HT-29 (cell line): ENCODE measurements at regions not wholly inside any gene's neighbourhood (a gene's known extent, or its start where the extent isn't known, plus 50 kb on each side); places are given as distances from the start of the nearest gene placed in this dataset.
"Not testable (repeated sequence)": the region's sequence is repeated elsewhere in the genome, so short reads cannot be mapped to it uniquely, and the experiment has no call there.

Experiments
- DNase-seq: peaks from one replicate; pipeline ENCODE4 v3.0.0-alpha.2; 2015; ENCODE audit warnings: low spot score

DNA sequence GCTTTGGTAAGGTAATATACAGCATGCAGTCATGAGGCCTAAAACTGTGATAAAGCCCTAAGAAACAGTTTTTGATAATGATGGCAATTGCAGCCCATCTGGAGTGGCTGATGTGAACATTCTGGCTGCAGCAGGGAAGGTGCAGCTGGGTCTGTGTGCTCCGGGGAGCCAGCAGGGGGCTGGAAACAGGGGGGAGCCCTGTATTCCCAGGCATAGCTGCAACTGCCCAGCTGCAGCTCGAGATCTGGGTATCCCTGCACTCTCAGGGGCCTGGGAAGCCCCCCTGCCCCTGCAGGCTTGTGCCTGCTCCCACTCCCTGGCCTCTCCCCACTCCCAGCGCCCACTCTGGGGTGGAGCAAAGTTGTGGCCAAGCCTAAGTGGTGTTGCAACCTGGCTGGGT lies 95.6 kb downstream of the RRAGB start:
- no peak for DNase-seq

DNA sequence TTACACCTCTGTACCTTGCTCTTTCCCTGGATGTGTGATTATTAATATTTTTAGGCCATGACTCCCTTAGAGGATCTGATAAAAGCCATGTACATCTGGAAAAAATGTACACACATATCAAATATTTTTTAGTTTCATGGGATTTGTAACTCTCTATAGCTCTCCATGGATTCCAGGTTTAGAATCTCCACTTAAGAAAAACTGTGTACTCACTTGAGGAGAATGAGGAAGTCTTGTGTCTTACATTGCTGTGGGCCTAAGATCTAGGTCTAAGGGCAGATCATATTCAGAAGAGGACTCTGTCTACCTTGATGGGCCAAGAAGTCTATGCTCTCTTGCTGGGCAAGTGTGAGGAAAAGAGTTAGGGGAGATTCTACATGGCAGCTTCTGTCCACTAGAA lies 98.0 kb downstream of the RRAGB start:
- DNase-seq: no peak

DNA sequence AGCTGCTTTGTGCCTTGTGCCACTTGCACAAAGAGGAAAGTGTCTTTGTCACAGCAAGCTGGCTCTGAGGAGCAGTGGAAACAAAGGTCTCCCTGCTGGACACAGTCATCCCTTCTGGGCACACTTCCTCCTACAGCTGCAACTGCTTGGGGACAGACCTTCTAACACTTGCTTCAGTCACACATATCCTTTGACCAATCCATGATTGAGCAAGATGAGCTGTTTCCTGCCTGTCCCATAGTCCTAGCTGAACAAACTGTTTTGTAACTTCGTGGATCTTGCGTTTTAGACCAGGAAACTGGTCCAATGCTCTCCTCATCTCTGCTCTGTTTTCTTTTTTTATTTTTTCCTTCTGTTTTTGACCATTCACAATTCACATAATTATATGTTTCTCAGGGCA lies 98.5 kb downstream of the RRAGB start:
- no peak for DNase-seq

DNA sequence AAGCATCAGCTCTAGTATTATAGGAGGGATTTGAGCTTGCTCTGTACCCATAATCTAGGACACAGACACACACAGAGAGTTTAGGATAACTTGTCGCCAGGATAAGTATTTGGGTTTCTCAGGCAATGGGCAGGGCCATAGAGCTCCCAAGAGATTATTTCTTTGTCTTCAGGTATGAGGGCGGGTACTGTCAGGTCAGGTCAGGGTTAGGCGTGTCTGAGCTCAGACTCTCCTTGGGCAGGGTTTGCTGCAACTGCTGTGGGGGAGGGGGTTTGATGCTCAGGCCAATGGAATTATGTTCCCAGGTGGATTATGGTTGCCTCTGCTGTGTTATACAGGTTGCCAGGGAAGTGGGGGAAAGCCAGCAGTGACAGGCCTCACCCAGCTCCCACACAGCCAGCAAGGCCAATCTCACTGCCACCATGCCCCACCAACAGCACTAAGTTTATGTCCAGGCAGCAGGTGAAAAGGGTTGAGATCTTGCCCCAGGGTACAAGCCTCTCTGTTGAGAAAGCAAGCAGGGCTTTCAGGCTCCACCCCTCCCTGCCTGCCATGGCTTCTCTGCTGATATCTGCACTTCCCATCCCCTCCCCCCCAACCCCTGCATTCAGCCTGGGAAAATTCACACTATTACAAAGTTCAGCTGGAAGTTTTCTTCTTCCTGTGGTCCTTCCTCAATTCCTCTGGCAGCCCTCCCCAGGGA lies 101.3 kb downstream of the RRAGB start:
- DNase-seq: no peak

DNA sequence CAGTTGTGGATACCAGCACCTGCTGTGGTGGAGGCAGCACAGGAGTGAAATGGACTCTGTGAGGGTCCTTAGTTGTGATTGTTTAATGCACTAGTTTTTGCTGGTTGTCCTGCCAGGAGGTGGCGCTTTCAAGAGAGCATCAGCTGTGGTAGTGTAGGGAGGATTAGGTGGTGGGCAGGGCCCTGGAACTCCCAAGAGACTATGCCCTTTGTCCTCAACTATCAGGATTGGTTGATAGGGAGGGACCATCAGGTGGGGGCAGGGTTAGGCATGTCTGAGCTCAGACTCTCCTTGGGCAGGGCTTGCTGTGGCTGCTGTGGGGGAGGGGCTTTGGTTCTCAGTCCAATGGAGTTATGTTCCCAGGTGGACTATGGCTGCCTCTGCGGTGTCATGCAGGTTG lies 121.9 kb downstream of the RRAGB start:
- DNase-seq: peak; percentile 31

DNA sequence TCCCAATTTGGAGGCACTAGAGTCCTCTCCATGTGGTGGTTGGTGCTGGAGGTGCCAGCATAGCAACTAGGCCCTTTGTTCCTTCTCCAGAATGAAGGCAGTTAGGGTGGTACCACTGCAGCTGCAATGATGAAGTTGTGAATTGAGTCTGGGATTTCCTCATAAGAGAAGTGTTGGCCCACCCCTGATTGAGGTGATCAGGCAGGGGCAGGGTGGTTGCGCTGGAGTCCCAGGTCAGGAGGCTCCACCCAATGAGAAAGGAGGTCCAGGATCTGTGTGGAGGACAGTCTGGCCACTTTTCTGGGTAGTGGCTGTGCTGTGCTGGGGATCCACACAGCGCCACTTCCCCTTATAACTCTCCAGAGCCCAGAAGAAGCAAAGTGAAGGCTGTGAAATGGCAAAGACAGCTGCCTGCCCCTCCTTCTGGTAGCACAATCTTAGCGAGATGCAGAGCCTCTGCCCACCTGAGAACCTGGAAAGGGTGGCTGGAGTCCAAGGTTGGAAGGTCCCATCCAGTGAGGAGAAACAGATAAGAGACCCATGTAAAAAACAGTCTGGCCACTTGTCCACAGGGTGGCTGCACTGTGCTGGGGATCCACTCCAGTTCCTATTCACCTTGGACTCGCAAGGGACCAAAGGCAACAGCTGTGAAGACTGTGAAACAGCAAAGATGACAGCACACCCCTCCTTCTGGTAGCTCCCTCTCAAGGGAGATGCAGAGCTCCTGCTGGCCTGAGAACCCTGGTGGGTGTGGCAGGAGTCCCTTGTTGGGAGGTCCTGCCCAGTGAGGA lies 124.6 kb downstream of the RRAGB start:
- no peak for DNase-seq

DNA sequence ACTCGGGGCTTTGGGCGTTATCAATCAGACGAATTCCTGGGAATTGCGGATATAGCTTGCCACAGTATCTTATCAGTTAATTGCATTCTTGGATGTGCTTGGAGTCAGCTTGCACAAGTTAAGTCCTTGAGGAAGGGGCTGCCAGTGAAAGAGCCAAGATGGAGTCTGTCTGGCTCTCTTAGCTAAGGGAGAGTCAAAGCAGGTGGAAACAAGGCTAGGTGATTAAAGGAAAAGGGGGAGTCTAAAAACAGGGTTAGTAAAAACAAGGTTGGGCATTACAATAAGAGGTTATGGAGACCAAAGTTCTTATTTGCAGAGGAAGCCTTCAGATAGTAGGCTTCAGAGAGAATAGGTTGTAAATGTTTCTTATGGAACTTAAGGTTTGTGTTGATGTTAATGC lies 149.2 kb downstream of the RRAGB start:
- not testable (repeated sequence) for DNase-seq

DNA sequence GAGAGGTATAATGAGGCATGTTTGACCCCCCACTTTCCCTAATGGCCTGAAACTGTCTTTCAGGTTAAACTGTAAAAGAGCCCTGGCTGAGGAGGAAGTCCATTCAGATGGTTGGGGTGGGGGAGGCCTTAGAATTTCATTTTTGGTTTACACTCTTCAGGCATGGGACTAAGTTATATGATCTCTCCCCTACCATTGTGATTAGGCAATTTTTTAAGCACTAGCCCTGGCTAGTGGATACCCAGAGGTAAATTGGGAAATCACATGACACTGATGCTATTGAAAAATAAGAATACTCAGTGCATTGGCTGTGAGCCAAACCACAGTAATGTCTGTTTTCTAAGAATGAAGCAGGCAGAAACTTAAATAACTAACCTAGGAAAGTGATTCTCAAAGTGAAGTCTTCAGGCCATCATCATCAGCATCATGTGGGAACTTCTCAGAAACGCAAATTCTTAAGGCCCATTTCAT lies 149.7 kb downstream of the RRAGB start:
- DNase-seq: peak; percentile 3

DNA sequence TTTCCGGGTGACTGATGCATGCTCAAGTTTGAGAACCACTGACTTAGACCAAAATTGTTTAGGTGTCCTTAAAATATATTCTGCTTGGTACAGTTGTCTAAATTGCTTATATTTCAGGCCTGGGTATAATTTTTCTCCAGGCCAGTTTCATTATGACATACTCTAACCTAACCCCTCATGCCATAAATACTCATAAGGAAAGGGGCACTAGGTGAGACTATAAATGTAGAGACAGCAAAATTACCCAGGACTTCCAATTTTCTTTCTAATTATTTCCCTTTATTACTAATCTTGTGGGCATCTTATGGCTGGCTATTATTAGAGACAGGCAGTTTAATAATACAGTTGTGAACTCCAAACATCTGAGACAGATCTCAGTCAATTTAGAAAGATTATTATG lies 150.2 kb downstream of the RRAGB start:
- no peak for DNase-seq

DNA sequence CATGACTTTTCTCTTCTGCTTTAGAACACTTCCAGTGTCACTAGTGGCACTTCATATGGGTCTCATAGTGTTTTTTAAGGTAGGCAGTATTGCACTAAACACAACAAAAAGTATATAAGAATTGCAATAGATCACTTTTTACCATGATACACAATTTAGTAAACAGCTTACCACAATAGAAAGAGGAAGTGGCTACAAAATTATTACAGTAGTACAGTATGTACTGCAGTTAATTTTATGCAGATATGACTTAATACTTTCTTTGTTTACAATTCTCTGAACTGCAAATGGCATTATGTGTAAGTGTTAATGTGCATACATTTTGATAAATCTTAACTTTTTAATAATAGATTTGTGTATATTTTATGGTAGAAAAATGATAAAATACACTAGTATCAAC lies 157.3 kb downstream of the RRAGB start:
- no peak for DNase-seq

DNA sequence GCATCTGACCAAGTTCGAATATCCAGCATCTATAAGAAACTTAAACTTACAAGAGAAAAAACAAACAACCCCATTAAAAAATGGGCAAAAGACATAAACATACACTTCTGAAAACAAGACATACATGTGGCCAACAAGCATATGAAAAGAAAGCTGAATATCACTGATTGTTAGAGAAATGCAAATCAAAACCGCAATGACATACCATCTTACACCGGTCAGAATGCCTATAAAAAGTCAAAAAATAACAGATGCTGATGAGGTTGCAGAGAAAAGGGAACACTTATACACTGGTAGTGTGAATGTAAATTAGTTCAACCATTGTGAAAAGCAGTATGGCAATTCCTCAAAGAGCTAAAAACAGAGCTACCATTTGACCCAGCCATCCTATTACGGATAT lies 166.0 kb downstream of the RRAGB start:
- not testable (repeated sequence) for DNase-seq

DNA sequence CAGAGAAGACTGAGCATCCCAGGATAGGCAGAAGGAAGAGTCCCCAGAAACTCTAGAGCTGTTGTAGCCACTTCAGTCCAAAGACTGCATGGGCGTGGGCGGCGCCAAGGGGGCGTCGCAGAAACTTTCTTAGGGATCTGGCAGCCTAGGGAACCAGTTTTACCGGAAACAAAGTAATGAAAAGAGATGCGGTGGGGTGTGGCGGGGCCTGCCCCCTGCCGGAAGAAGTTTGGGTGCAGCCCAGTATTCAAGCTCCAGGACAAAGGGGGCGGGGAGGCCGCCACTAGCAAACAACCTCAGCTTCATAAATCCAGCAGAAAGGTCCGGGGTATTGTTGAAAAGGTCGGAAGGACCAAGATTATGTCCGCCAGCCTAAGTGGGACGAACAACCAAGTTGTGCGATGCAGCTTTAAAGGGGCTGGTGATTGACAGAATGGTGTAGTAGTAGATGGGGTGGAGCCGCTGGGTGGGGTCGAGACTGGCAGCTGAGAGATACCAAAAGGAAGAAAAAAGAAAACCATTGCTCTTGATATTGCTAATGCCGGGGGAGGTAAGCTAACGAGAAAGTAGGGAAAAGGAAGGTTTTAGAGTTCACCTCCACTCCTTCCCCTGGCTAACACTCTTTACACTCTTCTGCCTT lies 190.5 kb downstream of the RRAGB start:
- peak; percentile 84 for DNase-seq

DNA sequence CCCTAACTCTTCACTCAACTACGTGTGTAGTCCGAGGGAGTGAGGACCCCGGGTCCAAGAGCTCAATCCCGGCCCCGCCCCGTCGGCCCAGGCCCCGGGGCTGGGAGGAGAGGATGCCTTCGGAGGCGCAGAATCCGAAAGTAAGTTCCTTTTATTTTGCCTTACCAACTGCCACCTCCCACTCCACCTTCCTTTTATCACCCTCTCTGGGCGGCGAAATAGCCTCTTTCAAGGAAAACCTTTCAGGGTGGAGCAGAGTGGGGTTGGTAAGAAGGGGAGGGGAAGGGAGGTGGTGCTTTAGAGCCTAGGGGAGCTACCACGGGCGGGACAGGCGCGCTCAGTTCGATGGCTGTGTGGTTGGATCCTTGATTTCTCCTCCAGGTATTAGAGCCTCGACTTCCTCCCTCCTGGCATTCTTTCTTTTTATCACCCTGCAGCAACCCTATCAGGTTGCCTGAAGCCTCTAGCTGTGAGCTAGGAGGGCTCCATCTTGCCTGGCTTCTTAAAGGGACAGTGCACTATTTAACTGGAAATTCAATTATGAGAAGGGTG lies 191.2 kb downstream of the RRAGB start:
- DNase-seq: peak; percentile 51

DNA sequence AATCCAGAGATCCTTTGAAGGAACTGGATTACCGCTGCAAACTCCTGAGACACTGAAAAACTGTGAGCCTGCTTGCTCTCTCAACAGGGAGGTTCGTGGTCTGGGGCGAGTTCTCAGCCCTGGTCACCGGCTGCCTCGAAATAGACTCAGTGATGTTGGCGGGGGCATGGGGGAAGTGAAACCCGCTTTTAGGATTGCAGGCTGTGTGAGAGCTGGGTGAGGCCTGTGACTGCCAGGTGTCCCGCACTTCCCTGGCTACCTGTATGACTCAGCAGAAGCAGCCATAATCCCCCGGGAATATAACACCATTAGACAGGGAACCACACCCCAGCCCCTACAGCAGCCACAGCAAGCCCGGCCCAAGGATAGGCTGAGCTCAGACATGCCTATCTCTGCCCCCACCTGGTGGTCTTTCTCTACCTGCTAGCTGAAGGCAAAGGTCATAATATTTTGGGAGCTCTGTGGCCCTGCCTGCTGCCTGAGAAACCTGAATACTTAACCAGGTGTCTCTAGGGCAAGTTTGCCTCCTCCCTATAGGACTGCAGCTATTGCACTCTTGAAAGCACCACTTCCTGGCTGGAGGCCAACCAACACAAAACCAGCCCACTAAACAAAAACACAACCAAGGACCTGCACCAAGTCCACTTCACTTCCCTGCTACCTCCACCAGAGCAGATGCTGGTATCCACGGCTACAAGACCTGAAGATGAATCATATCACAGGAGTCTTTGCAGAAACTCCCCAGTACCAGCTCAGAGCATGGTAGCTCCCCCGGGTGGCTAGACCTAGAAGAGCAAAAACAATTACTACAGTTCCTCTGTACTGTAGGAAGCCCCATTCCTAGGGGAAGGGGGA lies 202.0 kb downstream of the RRAGB start:
- no peak for DNase-seq

DNA sequence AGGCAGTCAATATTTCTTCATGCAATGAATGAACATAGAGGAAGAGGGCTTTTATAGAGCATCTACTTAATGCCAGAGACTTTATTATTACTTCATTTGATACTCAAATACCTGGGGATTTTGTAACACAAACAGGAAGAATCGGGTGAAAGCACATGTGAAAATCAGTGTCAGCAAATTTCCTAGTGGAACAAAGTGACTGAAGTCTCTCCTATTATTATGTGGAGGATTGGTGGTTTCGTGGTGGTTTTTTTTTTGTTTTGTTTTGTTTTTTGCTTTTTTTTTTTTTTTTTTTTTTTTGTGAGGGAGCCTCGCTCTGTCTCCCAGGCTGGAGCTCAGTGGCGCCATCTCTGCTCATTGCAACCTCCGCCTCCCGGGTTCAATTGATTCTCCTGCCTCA lies 207.0 kb downstream of the RRAGB start:
- DNase-seq: no peak

DNA sequence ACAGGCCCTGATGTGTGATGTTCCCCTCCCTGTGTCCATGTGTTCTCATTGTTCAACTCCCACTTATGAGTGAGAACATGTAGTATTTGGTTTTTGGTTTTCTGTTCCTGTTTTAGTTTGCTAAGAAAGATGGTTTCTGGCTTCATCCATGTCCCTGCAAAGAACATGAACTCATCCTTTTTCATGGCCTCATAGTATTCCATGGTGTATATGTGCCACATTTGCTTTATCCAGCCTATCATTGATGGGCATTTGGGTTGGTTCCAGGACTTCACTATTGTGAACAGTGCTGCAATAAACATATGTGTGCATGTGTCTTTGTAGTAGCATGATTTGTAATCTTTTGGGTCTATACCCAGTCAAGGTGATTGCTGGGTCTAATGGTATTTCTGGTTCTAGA lies 211.0 kb downstream of the RRAGB start:
- DNase-seq: not testable (repeated sequence)
